ENCODE measurements at regions not wholly inside any gene's neighbourhood (a gene's known extent, or its start where the extent isn't known, plus 50 kb on each side); places are given as distances from the start of the nearest gene placed in this dataset.

GRCh38 chr6:1495344-1495743, 106.0 kb downstream of the FOXF2 start:
- TF ChIP-seq CTCF (IDR thresholded peaks at IDR 0.05), result no peak
- no peak for TF ChIP-seq POLR2AphosphoS5 (IDR thresholded peaks at IDR 0.05; ENCODE audit: insufficient read depth in 1 of 2, low read depth in 1 of 2)
